Fibroblast of skin of abdomen (primary cell): ENCODE measurements at regions not wholly inside any gene's neighbourhood (a gene's known extent, or its start where the extent isn't known, plus 50 kb on each side); places are given as distances from the start of the nearest gene placed in this dataset.

ENCODE experiments used
- DNase-seq: peaks from one replicate; pipeline ENCODE4 v3.0.0-alpha.2; 2013

DNA sequence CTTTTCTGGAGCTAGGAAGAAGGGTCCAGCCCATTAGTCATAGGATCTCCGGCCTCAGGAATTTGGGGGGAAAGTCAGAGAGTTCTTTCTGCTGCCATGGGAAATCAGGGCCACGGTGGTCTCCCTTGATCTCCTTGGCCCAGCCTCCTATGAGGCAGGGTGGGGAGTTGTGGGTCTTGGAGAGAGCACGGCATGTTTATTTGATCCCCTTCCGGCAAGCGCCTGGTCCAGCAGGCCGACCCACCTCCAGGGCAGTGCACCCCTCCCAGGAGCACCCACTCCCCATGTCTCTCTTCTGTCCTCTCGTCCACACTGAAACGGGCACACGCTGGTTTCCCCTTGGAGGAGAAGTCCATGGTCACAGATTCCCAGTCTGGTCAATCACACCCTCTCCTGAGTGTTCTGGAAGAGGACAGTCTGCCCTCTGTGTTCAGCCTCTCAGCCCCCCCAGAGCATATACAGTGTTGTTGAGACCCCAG is 464.6 kb upstream of the HS6ST1 start:
- DNase-seq: no peak

- no peak for DNase-seq
These were observed 465.2 kb upstream of the HS6ST1 start for GRCh38 chr2:128783896-128784295.

- no peak for DNase-seq
These were observed 466.1 kb upstream of the HS6ST1 start for GRCh38 chr2:128784626-128785306.

- DNase-seq: no peak
These were observed 467.6 kb upstream of the HS6ST1 start for GRCh38 chr2:128786316-128786715.

- no peak for DNase-seq
These were observed 468.2 kb upstream of the HS6ST1 start for GRCh38 chr2:128786741-128787478.

- no peak for DNase-seq
These were observed 468.9 kb upstream of the HS6ST1 start for GRCh38 chr2:128787616-128788015.

GRCh38 chr2:128788636-128789220 is 470.1 kb upstream of the HS6ST1 start:
- DNase-seq: no peak

GRCh38 chr2:128789221-128789620 is 470.6 kb upstream of the HS6ST1 start:
- DNase-seq: no peak

- DNase-seq: no peak
These were observed 471.2 kb upstream of the HS6ST1 start for GRCh38 chr2:128789776-128790455.

DNA sequence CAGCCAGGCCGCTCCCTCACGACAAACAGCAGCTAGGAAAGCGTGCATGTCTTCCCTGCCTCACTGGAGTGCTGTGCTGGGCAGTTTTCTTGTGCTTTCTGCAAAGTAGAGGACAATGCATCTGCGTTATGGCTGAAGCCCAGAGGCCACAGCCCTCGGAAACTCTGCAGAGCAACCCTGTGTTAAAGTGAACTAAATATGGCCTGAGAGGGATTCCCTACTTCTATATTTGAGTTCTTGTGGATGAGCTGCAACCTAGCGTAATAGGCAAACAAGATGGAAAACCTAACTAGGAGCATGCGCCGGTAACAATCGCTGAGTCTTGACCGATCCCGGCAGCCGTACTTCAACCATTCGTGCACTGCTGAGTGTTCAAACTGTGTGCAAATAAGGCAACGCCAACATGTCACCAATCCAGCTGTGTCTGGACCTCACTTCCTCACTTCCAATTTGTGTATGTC is 471.9 kb upstream of the HS6ST1 start:
- no peak for DNase-seq

DNA sequence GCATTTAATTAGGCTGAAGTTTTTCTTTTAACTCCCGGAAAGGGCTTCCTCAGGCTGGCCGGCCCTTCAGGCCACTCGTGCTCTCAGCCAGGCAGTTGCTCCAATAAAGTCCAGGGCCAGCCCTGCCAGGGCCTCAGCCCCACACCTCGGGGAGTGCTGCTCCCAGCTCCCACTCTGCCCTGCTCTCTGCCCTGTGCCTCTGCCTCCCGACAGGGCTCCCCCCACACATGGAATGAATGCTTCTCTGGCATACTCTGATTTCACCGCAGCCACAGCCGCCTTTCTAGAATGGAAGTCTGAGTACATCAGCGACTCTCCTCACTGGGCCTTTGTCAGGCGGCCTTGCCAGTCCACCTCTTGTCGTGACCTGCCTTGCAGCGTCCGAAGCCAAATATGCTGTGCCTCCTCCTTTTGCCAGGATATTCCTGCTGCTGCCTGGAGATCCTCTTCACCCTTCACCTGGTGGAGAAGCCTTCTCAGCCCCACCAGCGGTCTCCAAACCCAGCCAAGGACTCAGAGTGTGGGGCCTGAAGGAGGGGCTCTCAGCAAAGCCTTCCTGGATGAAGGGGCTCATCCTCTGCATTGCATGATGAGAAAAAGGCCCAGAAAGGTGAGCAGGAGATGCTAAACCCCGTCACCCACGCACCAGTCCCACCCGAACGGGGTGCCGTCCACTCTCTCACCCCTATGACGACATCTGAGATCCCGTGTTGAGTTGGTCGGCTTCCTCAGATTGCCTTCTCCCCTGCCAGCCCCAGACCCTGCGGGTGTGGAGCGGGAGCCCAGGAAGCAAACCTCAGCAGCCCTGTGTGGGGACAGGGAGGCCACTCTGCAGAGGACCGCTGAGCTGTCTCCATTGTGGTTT is 472.7 kb upstream of the HS6ST1 start:
- no peak for DNase-seq

DNA sequence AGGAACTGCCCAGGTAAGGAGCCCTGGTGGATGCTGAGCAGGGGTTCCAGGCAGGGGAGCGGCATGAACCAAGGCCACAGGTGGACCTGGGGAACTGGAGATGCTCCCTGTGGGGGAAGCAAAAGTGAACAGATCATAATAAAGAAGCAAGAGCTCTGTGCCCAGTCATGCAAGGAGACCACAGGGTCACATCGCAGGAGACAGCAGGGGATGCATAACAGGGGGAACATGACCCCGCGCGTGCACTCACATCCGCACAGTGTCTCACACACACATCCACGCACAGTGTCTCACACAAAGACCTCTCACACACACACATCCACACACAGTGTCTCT is 473.3 kb upstream of the HS6ST1 start:
- no peak for DNase-seq

DNA sequence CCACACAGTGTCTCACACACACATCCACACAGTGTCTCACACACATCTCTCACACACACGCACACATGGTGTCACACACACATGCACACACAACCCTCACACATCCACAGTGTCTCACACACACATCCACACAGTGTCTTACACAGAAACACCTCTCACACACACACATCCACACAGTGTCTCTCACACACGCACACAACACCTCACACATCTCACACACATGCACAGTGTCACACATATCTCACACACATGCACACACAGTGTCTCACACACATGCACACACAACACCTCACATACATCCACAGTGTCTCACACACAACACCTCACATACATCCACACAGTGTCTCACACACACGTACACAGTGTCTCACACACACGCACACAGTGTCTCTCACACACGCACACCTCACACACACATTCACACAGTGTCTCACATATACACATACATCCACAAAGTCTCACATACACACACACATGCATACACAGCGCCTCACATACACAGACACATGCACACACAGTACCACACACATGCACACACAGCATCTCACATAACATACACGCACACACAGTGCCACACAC is 473.9 kb upstream of the HS6ST1 start:
- no peak for DNase-seq

GRCh38 chr2:128793404-128793803 is 474.7 kb upstream of the HS6ST1 start:
- no peak for DNase-seq

- DNase-seq: no peak
These were observed 475.6 kb upstream of the HS6ST1 start for GRCh38 chr2:128794285-128794684.

DNA sequence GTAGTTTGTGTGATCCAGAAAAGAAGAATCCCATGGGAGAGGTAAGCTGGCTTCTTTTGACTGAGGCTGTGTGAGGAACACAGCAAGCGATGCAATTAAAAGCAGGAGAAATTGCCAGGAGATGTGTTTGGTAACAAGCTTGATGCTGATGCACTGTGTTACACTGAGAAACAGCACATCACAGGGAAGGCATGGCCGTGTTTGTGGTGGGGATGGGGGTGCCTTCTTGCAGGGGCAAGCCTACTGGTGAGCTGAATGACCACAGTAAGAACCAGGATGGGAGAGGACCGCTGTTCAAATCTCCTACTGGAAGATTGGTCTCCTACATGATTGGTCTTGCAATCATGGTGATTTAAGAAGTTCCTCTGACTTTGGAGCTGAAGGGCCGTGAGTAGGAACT is 477.7 kb upstream of the HS6ST1 start:
- DNase-seq: no peak

- no peak for DNase-seq
These were observed 478.4 kb upstream of the HS6ST1 start for GRCh38 chr2:128797092-128797491.

GRCh38 chr2:128797533-128797932 is 478.9 kb upstream of the HS6ST1 start:
- DNase-seq: no peak

DNA sequence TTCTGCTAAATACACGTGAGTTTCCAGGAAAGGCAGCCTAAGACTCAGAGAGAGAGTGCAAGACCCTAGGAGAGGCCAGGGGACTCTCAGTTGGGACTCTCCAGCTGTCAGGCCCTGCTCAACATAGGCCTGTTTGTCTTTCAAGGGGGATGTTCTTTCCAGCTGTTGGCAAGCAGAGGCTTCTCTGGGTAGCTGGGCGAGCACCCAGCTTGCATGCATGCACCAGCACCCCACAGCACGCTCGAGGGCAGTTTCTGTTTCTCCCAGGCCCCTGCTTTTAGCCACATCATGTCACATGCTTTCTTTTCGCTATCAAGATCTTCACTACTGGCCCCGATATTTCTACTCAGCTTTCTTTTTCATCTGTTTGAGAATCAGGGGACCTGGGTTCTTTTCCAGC is 479.3 kb upstream of the HS6ST1 start:
- no peak for DNase-seq

GRCh38 chr2:128798502-128799283 is 480.0 kb upstream of the HS6ST1 start:
- DNase-seq: no peak

DNA sequence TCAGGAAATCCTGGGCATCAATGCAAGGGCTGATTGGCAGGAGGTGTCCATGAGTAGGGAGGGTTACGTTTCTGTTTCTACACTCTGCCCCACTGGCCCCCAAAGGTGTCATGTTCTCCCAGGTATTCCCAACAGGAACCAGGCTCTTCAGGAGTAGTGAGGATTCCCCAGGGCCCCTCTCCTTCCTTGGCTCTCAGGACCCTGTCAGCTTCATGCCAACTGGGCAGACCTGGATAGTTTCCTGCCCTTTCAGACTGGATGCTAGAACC is 480.6 kb upstream of the HS6ST1 start:
- DNase-seq: no peak
